GM12872 (cell line): ENCODE measurements at regions not wholly inside any gene's neighbourhood (a gene's known extent, or its start where the extent isn't known, plus 50 kb on each side); places are given as distances from the start of the nearest gene placed in this dataset.

Experiments used
- TF ChIP-seq, protein P1 (sequence below): IDR thresholded peaks from 3 replicates; pipeline ENCODE4 v1.5.1; 2011; ENCODE audit warnings: low read depth, mild to moderate bottlenecking, low read length, moderate library complexity; ENCODE audit not compliant: insufficient read depth

DNA sequence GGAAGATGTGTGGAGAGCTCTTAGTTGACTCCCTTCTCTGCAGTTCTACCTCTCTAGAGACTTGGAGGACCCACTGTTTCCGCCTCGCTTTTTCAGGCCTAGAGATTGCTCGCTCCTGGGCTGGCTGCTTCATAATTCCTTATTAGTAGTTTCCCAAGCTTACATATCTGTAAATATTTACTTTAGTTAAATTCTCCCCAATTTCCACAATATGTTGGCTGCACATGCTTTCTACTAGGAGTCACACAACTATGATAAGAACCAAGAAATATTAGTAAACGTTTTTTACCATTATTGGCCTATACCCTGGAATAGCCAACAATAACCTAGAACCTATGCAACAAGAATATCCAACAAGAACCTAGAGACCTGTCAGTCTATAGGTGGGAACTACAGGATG, 129.0 kb upstream of the RUNX1 start:
- TF ChIP-seq, protein P1, sequence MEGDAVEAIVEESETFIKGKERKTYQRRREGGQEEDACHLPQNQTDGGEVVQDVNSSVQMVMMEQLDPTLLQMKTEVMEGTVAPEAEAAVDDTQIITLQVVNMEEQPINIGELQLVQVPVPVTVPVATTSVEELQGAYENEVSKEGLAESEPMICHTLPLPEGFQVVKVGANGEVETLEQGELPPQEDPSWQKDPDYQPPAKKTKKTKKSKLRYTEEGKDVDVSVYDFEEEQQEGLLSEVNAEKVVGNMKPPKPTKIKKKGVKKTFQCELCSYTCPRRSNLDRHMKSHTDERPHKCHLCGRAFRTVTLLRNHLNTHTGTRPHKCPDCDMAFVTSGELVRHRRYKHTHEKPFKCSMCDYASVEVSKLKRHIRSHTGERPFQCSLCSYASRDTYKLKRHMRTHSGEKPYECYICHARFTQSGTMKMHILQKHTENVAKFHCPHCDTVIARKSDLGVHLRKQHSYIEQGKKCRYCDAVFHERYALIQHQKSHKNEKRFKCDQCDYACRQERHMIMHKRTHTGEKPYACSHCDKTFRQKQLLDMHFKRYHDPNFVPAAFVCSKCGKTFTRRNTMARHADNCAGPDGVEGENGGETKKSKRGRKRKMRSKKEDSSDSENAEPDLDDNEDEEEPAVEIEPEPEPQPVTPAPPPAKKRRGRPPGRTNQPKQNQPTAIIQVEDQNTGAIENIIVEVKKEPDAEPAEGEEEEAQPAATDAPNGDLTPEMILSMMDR = no peak

DNA sequence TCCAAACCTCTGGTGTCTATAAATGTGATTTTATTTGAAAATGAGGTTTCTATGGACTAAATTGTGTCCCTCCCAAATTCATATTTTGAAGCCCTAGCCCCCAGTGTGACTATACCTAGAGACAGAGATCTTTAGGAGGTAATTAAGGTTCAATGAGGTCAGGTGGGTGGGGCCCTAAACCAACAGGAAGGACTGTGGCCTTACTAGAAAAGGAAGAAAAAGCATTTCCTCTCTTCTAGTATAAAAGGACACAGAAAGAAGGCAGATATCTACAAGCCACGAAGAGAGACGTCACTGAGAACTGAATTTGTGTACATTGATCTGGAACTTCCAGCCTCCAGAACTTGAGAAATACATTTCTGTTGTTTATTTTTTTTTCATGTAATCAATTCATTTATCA, 123.1 kb upstream of the RUNX1 start:
- TF ChIP-seq, protein P1 = no peak

DNA sequence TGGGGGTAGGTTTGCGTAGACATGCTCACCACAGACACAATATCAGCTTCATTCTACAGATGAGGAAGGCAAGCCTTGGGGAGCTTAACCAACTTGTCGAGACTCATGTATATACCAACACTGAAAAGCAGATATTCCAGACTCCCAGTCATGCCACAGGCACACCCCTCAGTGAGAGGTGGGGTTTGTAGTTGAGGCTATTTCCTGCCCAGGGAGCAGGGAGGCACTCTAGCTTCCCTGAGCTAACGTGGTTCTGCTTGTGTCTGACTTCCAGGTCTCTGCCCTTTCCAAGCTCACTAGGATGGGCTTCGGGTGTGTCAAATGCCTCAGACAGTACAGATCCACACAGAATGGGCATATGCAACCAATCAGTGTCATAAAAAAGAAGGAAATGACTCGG, 122.3 kb upstream of the RUNX1 start:
- TF ChIP-seq, protein P1 = no peak

DNA sequence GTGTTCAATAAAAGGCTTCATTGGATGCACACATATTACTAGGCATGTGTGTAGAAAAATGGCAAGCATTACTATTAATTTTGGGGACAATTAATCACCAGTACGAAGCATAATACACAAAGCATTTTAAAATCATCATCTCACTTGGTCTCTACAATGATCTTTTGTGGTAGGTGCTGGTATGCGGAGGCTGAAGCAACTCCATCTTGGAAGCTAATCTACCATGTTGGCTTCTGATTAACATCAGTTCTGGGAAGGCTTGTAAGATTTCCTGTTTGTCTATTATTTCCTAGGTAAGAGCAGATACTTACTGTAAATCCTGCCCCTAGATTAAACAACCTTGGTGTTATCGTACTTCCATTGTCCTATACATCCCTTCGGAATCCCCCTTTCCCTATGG, 121.7 kb upstream of the RUNX1 start:
- TF ChIP-seq, protein P1 = no peak

DNA sequence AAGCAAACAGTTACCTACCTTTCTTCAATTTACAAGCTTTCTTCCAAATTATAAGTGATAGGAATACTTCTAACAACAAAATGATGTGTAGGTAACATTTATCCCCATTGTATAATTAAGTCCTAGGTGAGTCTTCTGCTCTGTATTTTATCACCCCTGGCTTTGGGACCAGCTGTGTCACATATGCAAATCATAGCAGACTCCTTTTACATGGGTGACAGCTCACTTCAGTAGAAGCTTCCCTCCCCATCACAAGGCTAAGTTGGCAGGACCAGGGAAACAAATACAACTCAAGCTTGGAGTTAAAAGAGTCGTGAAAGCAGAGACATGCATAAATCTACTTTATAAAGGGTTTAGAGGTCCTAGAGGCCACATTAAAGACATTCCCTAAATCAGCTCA, 121.1 kb upstream of the RUNX1 start:
- TF ChIP-seq, protein P1 = no peak

DNA sequence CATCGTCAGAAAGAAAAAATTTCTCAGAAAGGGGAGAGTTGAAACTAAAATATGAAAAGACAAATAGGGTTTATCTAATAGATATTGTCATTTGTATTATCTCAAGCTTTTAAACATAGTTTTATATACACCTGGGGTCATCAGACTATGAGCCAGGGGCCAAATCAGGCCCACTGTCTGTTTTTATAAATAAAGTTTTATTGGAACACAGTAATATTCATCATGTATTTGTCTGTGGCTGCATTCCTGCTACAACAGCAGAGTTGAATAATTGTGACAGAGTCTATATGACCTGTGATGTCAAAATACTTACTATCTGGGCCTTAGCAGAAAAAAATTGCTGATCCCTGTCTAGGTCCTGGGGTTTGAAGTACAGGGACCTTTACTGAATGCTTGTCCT, 120.5 kb upstream of the RUNX1 start:
- TF ChIP-seq, protein P1 = no peak

DNA sequence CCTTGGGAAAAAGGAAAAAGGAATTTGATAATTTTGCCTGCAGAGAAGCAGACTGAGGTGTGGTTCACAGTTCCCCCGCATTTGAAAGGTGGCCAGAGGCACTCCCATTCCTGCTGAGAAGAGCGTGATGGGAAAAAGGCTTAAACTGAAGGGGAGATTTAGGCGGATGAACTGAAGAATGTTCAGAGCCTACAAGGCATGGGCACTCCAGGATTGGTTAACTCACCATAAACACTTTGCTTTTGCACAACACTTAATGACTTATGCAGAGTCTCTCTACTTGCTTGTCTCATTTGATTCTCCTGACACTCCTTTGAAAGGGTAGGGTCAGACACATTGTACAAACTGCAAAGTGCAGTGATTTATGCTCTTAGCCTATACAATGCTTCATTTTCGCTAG, 119.6 kb upstream of the RUNX1 start:
- TF ChIP-seq, protein P1 = no peak
